LNCAP (cell line): ENCODE measurements at regions not wholly inside any gene's neighbourhood (a gene's known extent, or its start where the extent isn't known, plus 50 kb on each side); places are given as distances from the start of the nearest gene placed in this dataset.

Experiments
- CTCF ChIP-seq: fragments of 450-650 bp; IDR thresholded peaks from 2 replicates; pipeline ENCODE4 v1.5.1; 2017; ENCODE audit warnings: mild to moderate bottlenecking

- TF ChIP-seq CTCF: peak; percentile 24; the same call in 1 of the 2 replicates
These were observed 163.2 kb upstream of the GPR26 start for GRCh38 chr10:123502983-123503382.

GRCh38 chr10:123506455-123506854, 159.7 kb upstream of the GPR26 start:
- TF ChIP-seq CTCF: no peak

GRCh38 chr10:123507298-123507697, 158.9 kb upstream of the GPR26 start:
- TF ChIP-seq CTCF: no peak

GRCh38 chr10:123509338-123509737, 156.8 kb upstream of the GPR26 start:
- TF ChIP-seq CTCF: no peak

- no peak for TF ChIP-seq CTCF
These were observed 153.0 kb upstream of the GPR26 start for GRCh38 chr10:123512901-123513775.

- no peak for TF ChIP-seq CTCF
These were observed 152.3 kb upstream of the GPR26 start for GRCh38 chr10:123513870-123514269.

GRCh38 chr10:123514996-123515395, 151.2 kb upstream of the GPR26 start:
- TF ChIP-seq CTCF: no peak
